H9 (cell line): ENCODE measurements at regions not wholly inside any gene's neighbourhood (a gene's known extent, or its start where the extent isn't known, plus 50 kb on each side); places are given as distances from the start of the nearest gene placed in this dataset.

Experiments
- DNase-seq: peaks from one replicate; pipeline ENCODE4 v3.0.0-alpha.2; 2017
- H2AFZ ChIP-seq: one replicate; pipeline ENCODE4 v1.6.1; 2013; ENCODE audit warnings: mild to moderate bottlenecking, low read length, control low read depth, moderate library complexity
- H2AK5ac ChIP-seq: 2 replicates; pipeline ENCODE4 v1.6.1; 2013; ENCODE audit warnings: low read length, control low read depth, mixed read lengths; ENCODE audit not compliant: insufficient read length
- H2BK120ac ChIP-seq: one replicate; pipeline ENCODE4 v1.6.1; 2013; ENCODE audit warnings: low read depth, mild to moderate bottlenecking, low read length, control low read depth, inconsistent platforms; ENCODE audit not compliant: poor library complexity, severe bottlenecking
- H2BK12ac ChIP-seq: 2 replicates; pipeline ENCODE4 v1.6.1; 2013; ENCODE audit warnings: low read length, control low read depth, mixed read lengths, low read depth; ENCODE audit not compliant: insufficient read length
- H2BK15ac ChIP-seq: 2 replicates; pipeline ENCODE4 v1.6.1; 2013; ENCODE audit warnings: low read depth, low read length, control low read depth
- H2BK20ac ChIP-seq: one replicate; pipeline ENCODE4 v1.6.1; 2013; ENCODE audit warnings: low read depth, mild to moderate bottlenecking, low read length, control low read depth, inconsistent platforms; ENCODE audit not compliant: poor library complexity, severe bottlenecking
- H2BK5ac ChIP-seq: 2 replicates; pipeline ENCODE4 v1.6.1; 2013; ENCODE audit warnings: low read length, control low read depth, mixed read lengths; ENCODE audit not compliant: insufficient read length
- H3K14ac ChIP-seq: 2 replicates; pipeline ENCODE4 v1.6.1; 2013; ENCODE audit warnings: low read length, control low read depth; ENCODE audit not compliant: insufficient read depth
- H3K18ac ChIP-seq: 2 replicates; pipeline ENCODE4 v1.6.1; 2013; ENCODE audit warnings: low read depth, mild to moderate bottlenecking, mixed read lengths, low read length, control low read depth; ENCODE audit not compliant: insufficient read length
- H3K23ac ChIP-seq: 2 replicates; pipeline ENCODE4 v1.6.1; 2013; ENCODE audit warnings: low read length, control low read depth, mixed read lengths, low read depth; ENCODE audit not compliant: insufficient read length
- H3K23me2 ChIP-seq: 2 replicates; pipeline ENCODE4 v1.6.1; 2013; ENCODE audit warnings: low read depth, mild to moderate bottlenecking, mixed read lengths, low read length, control low read depth; ENCODE audit not compliant: insufficient read length, poor library complexity, severe bottlenecking
- H3K27ac ChIP-seq: 2 replicates; pipeline ENCODE4 v1.5.1; 2013; ENCODE audit warnings: low read length, control low read depth, mixed read lengths, low read depth; ENCODE audit not compliant: insufficient read length
- H3K27me3 ChIP-seq: 2 replicates; pipeline ENCODE4 v1.6.1; 2013; ENCODE audit warnings: low read length, control low read depth, inconsistent platforms; ENCODE audit not compliant: insufficient read depth
- H3K4ac ChIP-seq: 2 replicates; pipeline ENCODE4 v1.6.1; 2013; ENCODE audit warnings: low read depth, mild to moderate bottlenecking, control low read depth, inconsistent platforms, low read length, moderate library complexity
- H3K4me1 ChIP-seq: 2 replicates; pipeline ENCODE4 v1.6.1; 2013; ENCODE audit warnings: low read length, control low read depth, inconsistent platforms; ENCODE audit not compliant: insufficient read depth
- H3K4me2 ChIP-seq: 2 replicates; pipeline ENCODE4 v1.6.1; 2013; ENCODE audit warnings: low read length, control low read depth, mixed read lengths; ENCODE audit not compliant: insufficient read length, insufficient read depth
- H3K56ac ChIP-seq: 2 replicates; pipeline ENCODE4 v1.6.1; 2013; ENCODE audit warnings: low read depth, mild to moderate bottlenecking, mixed read lengths, low read length, control low read depth; ENCODE audit not compliant: insufficient read length
- H3K79me1 ChIP-seq: 2 replicates; pipeline ENCODE4 v1.6.1; 2013; ENCODE audit warnings: low read depth, mild to moderate bottlenecking, moderate library complexity, low read length, control low read depth, inconsistent platforms; ENCODE audit not compliant: insufficient read depth, poor library complexity, severe bottlenecking
- H3K79me2 ChIP-seq: 2 replicates; pipeline ENCODE4 v1.6.1; 2013; ENCODE audit warnings: low read length, control low read depth, inconsistent platforms; ENCODE audit not compliant: insufficient read depth
- H3K9ac ChIP-seq: 2 replicates; pipeline ENCODE4 v1.6.1; 2013; ENCODE audit warnings: low read length, control low read depth, mixed read lengths; ENCODE audit not compliant: insufficient read length; ENCODE audit errors: extremely low read depth
- H3K9me3 ChIP-seq: one replicate; pipeline ENCODE4 v1.6.1; 2013; ENCODE audit warnings: low read depth, low read length, inconsistent platforms; ENCODE audit not compliant: control insufficient read depth
- H3T11ph ChIP-seq: one replicate; pipeline ENCODE4 v1.6.1; 2013; ENCODE audit warnings: mild to moderate bottlenecking, low read length, control low read depth, inconsistent platforms
- H4K20me1 ChIP-seq: one replicate; pipeline ENCODE4 v1.6.1; 2013; ENCODE audit not compliant: control insufficient read depth, insufficient read length, insufficient read depth
- H4K5ac ChIP-seq: 2 replicates; pipeline ENCODE4 v1.6.1; 2013; ENCODE audit warnings: low read depth, mild to moderate bottlenecking, mixed read lengths, low read length, control low read depth; ENCODE audit not compliant: insufficient read length
- H4K8ac ChIP-seq: replicated peaks from 2 replicates; pipeline ENCODE4 v1.6.1; 2013; ENCODE audit warnings: low read length, control low read depth, mixed read lengths, low read depth; ENCODE audit not compliant: insufficient read length
- H4K91ac ChIP-seq: 2 replicates; pipeline ENCODE4 v1.6.1; 2013; ENCODE audit warnings: low read depth, mild to moderate bottlenecking, moderate library complexity, mixed read lengths, low read length, control low read depth; ENCODE audit not compliant: insufficient read length
- H3K27ac Mint-ChIP-seq, 3 experiments: 2 replicates in 2 of 3; 3 replicates in 1 of 3; pipeline ENCODE4 v1.8.0; 2020 to 2021; ENCODE audit warnings: mixed read lengths in 3 of 3, mild to moderate bottlenecking in 1 of 3, moderate library complexity in 1 of 3
- H3K27me3 Mint-ChIP-seq: 2 replicates; pipeline ENCODE4 v1.8.0; 2021; ENCODE audit warnings: low read depth, mild to moderate bottlenecking, moderate library complexity, mixed read lengths
- H3K36me3 Mint-ChIP-seq, 3 experiments: 2 replicates in 2 of 3; 3 replicates in 1 of 3; pipeline ENCODE4 v1.8.0; 2020 to 2021; ENCODE audit warnings: low read depth in 3 of 3, mixed read lengths in 3 of 3; ENCODE audit not compliant: insufficient read depth in 1 of 3
- H3K4me1 Mint-ChIP-seq, 2 experiments: 2 replicates each; pipeline ENCODE4 v1.8.0; 2020; ENCODE audit warnings: mixed read lengths in 2 of 2
- H3K4me3 Mint-ChIP-seq, 2 experiments: 2 replicates in 1 of 2; 3 replicates in 1 of 2; pipeline ENCODE4 v1.8.0; 2020 to 2021; ENCODE audit warnings: mild to moderate bottlenecking in 2 of 2, mixed read lengths in 2 of 2, moderate library complexity in 1 of 2
- H3K9me3 Mint-ChIP-seq, 2 experiments: 2 replicates in 1 of 2; 3 replicates in 1 of 2; pipeline ENCODE4 v1.8.0; 2020; ENCODE audit warnings: mild to moderate bottlenecking in 2 of 2, mixed read lengths in 2 of 2, moderate library complexity in 1 of 2
- CTCF ChIP-seq: fragments of 200-600 bp; sonication (generic); conservative IDR thresholded peaks from 3 replicates; pipeline ENCODE4 v1.8.0; 2021; ENCODE audit warnings: antibody characterized with exemption, mild to moderate bottlenecking
- WGBS: extraction: QIAGEN DNeasy Blood & Tissue Kit; methylation state at CpG from one replicate; pipeline ENCODE4 v1.1.7; 2013; ENCODE audit warnings: missing lambda C conversion rate, low lambda C conversion rate, mixed read lengths; ENCODE audit not compliant: insufficient read length; ENCODE audit errors: extremely low coverage; 5-methylcytosine and 5-hydroxymethylcytosine counted together

GRCh38 chr1:30229960-30230359 is 493.4 kb downstream of the MATN1 start:
- H2BK12ac ChIP-seq = no peak overlapping the region
- H3K4me1 Mint-ChIP-seq = no peaks in the 10 kb centered on the region
- no peak overlapping the region for H3K27ac Mint-ChIP-seq
- H3K18ac ChIP-seq = no peak overlapping the region
- H3K27ac ChIP-seq = no peak overlapping the region
- no peak overlapping the region for H2BK15ac ChIP-seq
- H3K79me1 ChIP-seq = no peaks in the 10 kb centered on the region
- no peak overlapping the region for H3K4ac ChIP-seq
- H3K4me3 Mint-ChIP-seq = no peak overlapping the region
- no peak overlapping the region for H2BK120ac ChIP-seq
- no peaks in the 10 kb centered on the region for H4K20me1 ChIP-seq
- no peak overlapping the region for H2BK20ac ChIP-seq
- H3T11ph ChIP-seq = no peak overlapping the region
- H3K4me2 ChIP-seq = no peak overlapping the region
- no peak overlapping the region for H4K8ac ChIP-seq
- no peaks in the 10 kb centered on the region; a peak in 1 of 5 replicates for H3K9me3 Mint-ChIP-seq
- no peak overlapping the region for H4K5ac ChIP-seq
- no peak overlapping the region for H2BK5ac ChIP-seq
- H3K9me3 ChIP-seq = no peaks in the 10 kb centered on the region
- H3K4me1 ChIP-seq = no peaks in the 10 kb centered on the region
- H4K91ac ChIP-seq = no peak overlapping the region
- no peaks in the 10 kb centered on the region for H3K36me3 Mint-ChIP-seq
- H3K56ac ChIP-seq = no peak overlapping the region
- WGBS = no CpG with 5 or more reads among the region's 9 CpGs
- no peak overlapping the region for H3K14ac ChIP-seq
- H2AK5ac ChIP-seq = no peak overlapping the region
- no peak overlapping the region for H3K23ac ChIP-seq
- no peak overlapping the region for H3K9ac ChIP-seq
- no peak for TF ChIP-seq CTCF
- H3K27me3 Mint-ChIP-seq = no peaks in the 10 kb centered on the region; the same call in 1 of the 2 replicates
- DNase-seq = no peak
- H2AFZ ChIP-seq = no peak overlapping the region
- no peaks in the 10 kb centered on the region for H3K79me2 ChIP-seq
- H3K23me2 ChIP-seq = no peaks in the 10 kb centered on the region
- no peaks in the 10 kb centered on the region for H3K27me3 ChIP-seq
